SK-N-SH (cell line): ENCODE measurements at regions not wholly inside any gene's neighbourhood (a gene's known extent, or its start where the extent isn't known, plus 50 kb on each side); places are given as distances from the start of the nearest gene placed in this dataset.

Experiments
- CTCF ChIA-PET: fragments of 300-600, 350-600 bp; formaldehyde crosslinking; extraction: SDS; loops from one replicate; lab custom pipeline; 2021; lab: Yijun Ruan, JAX
- POLR2A ChIA-PET: fragments of 350-600 bp; sonication (Branson Sonifier 250); formaldehyde crosslinking; extraction: SDS; loops from one replicate; lab custom pipeline; 2020; ENCODE audit warnings: antibody characterized with exemption, inconsistent platforms; lab: Yijun Ruan, JAX
- DNase-seq: peaks from one replicate; pipeline ENCODE4 v3.0.0; 2012
- H2AFZ ChIP-seq: fragments of 200-600 bp; sonication (generic); 2 replicates; pipeline ENCODE4 v1.8.1; 2016; ENCODE audit warnings: antibody characterized with exemption, mild to moderate bottlenecking, low read depth
- H3F3A ChIP-seq: fragments of 200-600 bp; sonication (generic); replicated peaks from 2 replicates; pipeline ENCODE3; 2016; ENCODE audit warnings: antibody characterized with exemption, mild to moderate bottlenecking; ENCODE audit not compliant: insufficient read depth
- H3K27ac ChIP-seq, 2 experiments: fragments of 200-500 bp in 1 of 2; fragments of 200-600 bp in 1 of 2; sonication (Bioruptor generic) in 1 of 2; sonication (generic), shearing (Covaris generic) in 1 of 2; 2 replicates each; pipeline versions ENCODE4 v1.5.1 to v1.6.1; 2014 to 2016; ENCODE audit warnings: low read depth in 2 of 2, inconsistent platforms in 1 of 2, low read length in 1 of 2, mild to moderate bottlenecking in 1 of 2, mixed read lengths in 1 of 2
- H3K27me3 ChIP-seq: fragments of 200-600 bp; sonication (generic), shearing (Covaris generic); 2 replicates; pipeline ENCODE4 v1.6.1; 2016; ENCODE audit warnings: mixed run types; ENCODE audit not compliant: insufficient read depth
- H3K36me3 ChIP-seq, 2 experiments: fragments of 200-500 bp in 1 of 2; fragments of 200-600 bp in 1 of 2; sonication (Bioruptor generic) in 1 of 2; sonication (generic) in 1 of 2; replicated peaks in 1 of 2; 2 replicates each; pipeline versions ENCODE3 to v1.5.1; 2014 to 2016; ENCODE audit warnings: low read length in 1 of 2, mild to moderate bottlenecking in 1 of 2; ENCODE audit not compliant: insufficient read depth in 2 of 2, control insufficient read depth in 1 of 2
- H3K4me1 ChIP-seq, 2 experiments: fragments of 200-500 bp in 1 of 2; fragments of 200-600 bp in 1 of 2; sonication (Bioruptor generic) in 1 of 2; sonication (generic), shearing (Covaris generic) in 1 of 2; 2 replicates each; pipeline versions ENCODE4 v1.5.1 to v1.6.1; 2014 to 2016; ENCODE audit warnings: low read depth in 1 of 2, low read length in 1 of 2, mixed run types in 1 of 2; ENCODE audit not compliant: insufficient read depth in 2 of 2, control insufficient read depth in 1 of 2
- H3K4me2 ChIP-seq: fragments of 200-600 bp; sonication (generic), shearing (Covaris generic); 2 replicates; pipeline ENCODE4 v1.6.1; 2017; ENCODE audit warnings: mixed run types
- H3K4me3 ChIP-seq, 2 experiments: fragments of 200-500 bp in 1 of 2; fragments of 200-600 bp in 1 of 2; sonication (Bioruptor generic) in 1 of 2; sonication (generic), shearing (Covaris generic) in 1 of 2; 2 replicates each; pipeline versions ENCODE4 v1.5.1 to v1.8.1; 2014 to 2016; ENCODE audit warnings: low read depth in 2 of 2, inconsistent platforms in 1 of 2, low read length in 1 of 2, mild to moderate bottlenecking in 1 of 2, mixed read lengths in 1 of 2, moderate library complexity in 1 of 2
- H3K79me2 ChIP-seq: fragments of 200-600 bp; sonication (generic); 2 replicates; pipeline ENCODE4 v1.8.1; 2017; ENCODE audit warnings: mild to moderate bottlenecking; ENCODE audit not compliant: insufficient read depth
- H3K9ac ChIP-seq: fragments of 200-600 bp; sonication (generic); 2 replicates; pipeline ENCODE4 v1.6.1; 2017; ENCODE audit warnings: mixed run types
- H3K9me2 ChIP-seq: fragments of 200-600 bp; sonication (generic); 2 replicates; pipeline ENCODE4 v1.6.1; 2017; ENCODE audit warnings: mixed run types
- H3K9me3 ChIP-seq: fragments of 200-600 bp; sonication (generic); 2 replicates; pipeline ENCODE4 v1.6.1; 2017; ENCODE audit warnings: mixed run types, mild to moderate bottlenecking, moderate library complexity
- H4K20me1 ChIP-seq: fragments of 200-600 bp; sonication (generic); 2 replicates; pipeline ENCODE4 v1.6.1; 2017; ENCODE audit warnings: mild to moderate bottlenecking, mixed run types; ENCODE audit not compliant: insufficient read depth
- CHD2 ChIP-seq: fragments of 150-350 bp; IDR thresholded peaks from 2 replicates; pipeline ENCODE4 v1.6.1; 2018; ENCODE audit warnings: low read length; ENCODE audit not compliant: partially characterized antibody
- CTCF ChIP-seq: fragments of 200-600 bp; sonication (generic); IDR thresholded peaks from 2 replicates; pipeline ENCODE4 v1.6.1; 2017; ENCODE audit warnings: antibody characterized with exemption, mild to moderate bottlenecking, moderate library complexity
- ELF1 ChIP-seq: IDR thresholded peaks from 2 replicates; pipeline ENCODE4 v1.4.0; 2012
- EZH2phosphoT487 ChIP-seq: fragments of 200-600 bp; sonication (generic); IDR thresholded peaks from 2 replicates; pipeline ENCODE4 v1.6.1; 2017; ENCODE audit warnings: low read depth, mixed run types, mild to moderate bottlenecking, antibody characterized with exemption, moderate library complexity, borderline replicate concordance
- FOSL2 ChIP-seq: IDR thresholded peaks from 2 replicates; pipeline ENCODE4 v1.4.0; 2012; ENCODE audit warnings: low read depth, mild to moderate bottlenecking, moderate library complexity, borderline replicate concordance
- GABPA ChIP-seq: IDR thresholded peaks from 2 replicates; pipeline ENCODE4 v1.4.0; 2012; ENCODE audit warnings: low read depth, mild to moderate bottlenecking
- IRF3 ChIP-seq: fragments of 150-350 bp; IDR thresholded peaks from 2 replicates; pipeline ENCODE4 v1.6.1; 2016; ENCODE audit warnings: mild to moderate bottlenecking, low read depth, low read length
- MEF2A ChIP-seq: IDR thresholded peaks from 2 replicates; pipeline ENCODE4 v1.4.0; 2012; ENCODE audit warnings: low read depth, borderline replicate concordance
- NFIC ChIP-seq: IDR thresholded peaks from 2 replicates; pipeline ENCODE4 v1.4.0; 2012; ENCODE audit warnings: borderline replicate concordance
- PBX3 ChIP-seq: IDR thresholded peaks from 2 replicates; pipeline ENCODE4; 2012
- POLR2AphosphoS5 ChIP-seq: IDR thresholded peaks from 2 replicates; pipeline ENCODE4 v1.6.1; 2012; ENCODE audit warnings: low read depth, low read length
- RCOR1 ChIP-seq: fragments of 150-350 bp; IDR thresholded peaks from 2 replicates; pipeline ENCODE4 v1.6.1; 2017; ENCODE audit warnings: antibody characterized with exemption, low read length
- RFX5 ChIP-seq: IDR thresholded peaks from 2 replicates; pipeline ENCODE4 v1.6.1; 2012; ENCODE audit warnings: mild to moderate bottlenecking, improper control_type of control experiment, low read length
- RXRA ChIP-seq: IDR thresholded peaks from 2 replicates; pipeline ENCODE4 v1.4.0; 2012; ENCODE audit warnings: low read depth, mild to moderate bottlenecking, borderline replicate concordance
- SIN3A ChIP-seq: IDR thresholded peaks from 2 replicates; pipeline ENCODE4 v1.6.1; 2012; ENCODE audit warnings: low read depth, mild to moderate bottlenecking, low read length, moderate library complexity, borderline replicate concordance
- SMC3 ChIP-seq: IDR thresholded peaks from 2 replicates; pipeline ENCODE4 v1.6.1; 2012; ENCODE audit warnings: low read depth, low read length, improper control_type of control experiment
- TEAD4 ChIP-seq: IDR thresholded peaks from 2 replicates; pipeline ENCODE4 v1.4.0; 2012; ENCODE audit warnings: mild to moderate bottlenecking, borderline replicate concordance; ENCODE audit not compliant: insufficient read depth
- USF1 ChIP-seq: IDR thresholded peaks from 2 replicates; pipeline ENCODE4 v1.4.0; 2012; ENCODE audit warnings: low read depth, borderline replicate concordance
- YY1 ChIP-seq: IDR thresholded peaks from 2 replicates; pipeline ENCODE4 v1.4.0; 2012; ENCODE audit warnings: low read depth, mild to moderate bottlenecking
- WGBS: methylation state at CpG from one replicate; pipeline ENCODE4 v1.1.6; 2017; ENCODE audit warnings: low lambda C conversion rate; 5-methylcytosine and 5-hydroxymethylcytosine counted together

GRCh38 chr17:77494664-77495435, 354.1 kb downstream of the SEC14L1 start (continued):
- TF ChIP-seq ELF1 (no peak), YY1 (no peak), SMC3 (peak; percentile 100), USF1 (no peak), RXRA (no peak), SIN3A (peak; percentile 39; the same call in 1 of the 2 replicates), EZH2phosphoT487 (no peak), CHD2 (no peak), RFX5 (no peak), RCOR1 (no peak), NFIC (no peak), MEF2A (no peak)
- TF ChIP-seq, all 33 proteins: peak for 6

- no peaks in the 10 kb centered on the region for H3K9me2 ChIP-seq
- ChIA-PET POLR2A (interaction anchor here (1.2 kb wide), 1 partner anchor 62 kb away, joined by 3 read pairs; no protein-coding TSS in a partner anchor), CTCF (interaction anchor here (0.6 to 21.9 kb wide), 49 partner anchors 8 to 594 kb away, joined by 3 to 566 read pairs (median 5); no protein-coding TSS in a partner anchor)
- H3K9ac ChIP-seq: no peak overlapping the region
- H4K20me1 ChIP-seq: peaks cover 6% of the 10 kb centered on the region; the same call in 1 of the 2 replicates
- peaks cover 23% of the 10 kb centered on the region for H3F3A ChIP-seq
- H2AFZ ChIP-seq: no peak overlapping the region
- no peak overlapping the region for H3K4me3 ChIP-seq
- 92% methylated on average over 9 of the region's 11 CpGs for WGBS
- H3K27ac ChIP-seq: no peak overlapping the region
- H3K79me2 ChIP-seq: no peaks in the 10 kb centered on the region
- H3K36me3 ChIP-seq: peaks cover 50 to 57% of the 10 kb centered on the region in 2 experiments
- peaks cover 4% of the 10 kb centered on the region in 2 experiments; a peak in 2 of 4 replicates for H3K4me1 ChIP-seq
- TF ChIP-seq NFIC (no peak), TEAD4 (no peak), SIN3A (no peak), CHD2 (no peak), ELF1 (no peak), CTCF (no peak), POLR2AphosphoS5 (no peak), PBX3 (no peak), EZH2phosphoT487 (no peak), SMC3 (no peak), GABPA (no peak), IRF3 (no peak), FOSL2 (no peak)
- no peaks in the 10 kb centered on the region for H3K27me3 ChIP-seq
- no peaks in the 10 kb centered on the region for H3K9me3 ChIP-seq
- H3K4me2 ChIP-seq: no peak overlapping the region
- DNase-seq: peak; percentile 36
These were observed 354.8 kb downstream of the SEC14L1 start for GRCh38 chr17:77495575-77495974.
